Central memory CD8-positive, alpha-beta T cell (primary cell): ENCODE measurements at regions not wholly inside any gene's neighbourhood (a gene's known extent, or its start where the extent isn't known, plus 50 kb on each side); places are given as distances from the start of the nearest gene placed in this dataset.

Source experiments
- ATAC-seq: fragments of 150-1000 bp; cut with Tn5 transposase; replicated peaks from 2 replicates; pipeline ENCODE4 v1.10.0; 2022; ENCODE audit warnings: mild to moderate bottlenecking, moderate FRiP score, moderate number of reproducible peaks; ENCODE audit not compliant: poor library complexity, severe bottlenecking; ENCODE audit errors: extremely low read depth
- DNase-seq, 2 donors: peaks; one replicate each; pipeline ENCODE4 v3.0.0; 2021; ENCODE audit warnings: low spot score in 2 of 2
- H3K27ac Mint-ChIP-seq: one replicate; pipeline ENCODE4 v1.8.0; 2022; ENCODE audit warnings: low read depth, mild to moderate bottlenecking, moderate library complexity, mixed read lengths
- H3K27me3 Mint-ChIP-seq: one replicate; pipeline ENCODE4 v1.8.0; 2022; ENCODE audit warnings: mixed read lengths
- H3K36me3 Mint-ChIP-seq: one replicate; pipeline ENCODE4 v1.8.0; 2022; ENCODE audit warnings: mild to moderate bottlenecking, moderate library complexity, mixed read lengths; ENCODE audit not compliant: insufficient read depth
- H3K4me1 Mint-ChIP-seq: one replicate; pipeline ENCODE4 v1.8.0; 2022; ENCODE audit warnings: mixed read lengths
- H3K4me3 Mint-ChIP-seq: one replicate; pipeline ENCODE4 v1.8.0; 2022; ENCODE audit warnings: mild to moderate bottlenecking, moderate library complexity, mixed read lengths
- H3K9me3 Mint-ChIP-seq: one replicate; pipeline ENCODE4 v1.8.0; 2022; ENCODE audit warnings: mixed read lengths

DNA sequence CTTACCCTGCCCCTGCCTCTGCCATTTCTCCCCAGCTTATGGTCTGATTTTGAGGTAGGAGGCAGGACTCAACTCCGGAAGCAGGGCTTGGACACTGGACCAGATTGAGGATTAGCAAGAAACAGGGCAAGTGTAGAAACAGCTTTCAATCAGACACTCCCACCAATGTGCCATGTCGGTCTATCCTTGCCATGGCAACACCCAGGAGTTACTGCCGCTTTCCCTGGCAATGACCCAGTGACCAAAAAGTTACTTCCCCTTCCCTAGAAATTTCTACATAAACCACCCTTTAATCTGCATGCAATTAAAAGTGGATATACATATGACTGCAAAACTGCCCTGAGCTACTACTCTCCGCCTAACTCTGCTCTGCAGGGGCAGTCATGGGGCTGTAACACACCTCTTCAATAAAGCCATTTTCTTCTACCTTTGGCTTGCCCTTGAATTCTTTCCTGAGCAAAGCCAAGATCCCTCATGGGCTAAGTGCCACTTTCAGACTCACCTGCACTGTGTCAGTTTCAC is 156.7 kb downstream of the LPIN1 start:
- no peak overlapping the region for H3K4me3 Mint-ChIP-seq

GRCh38 chr2:11904029-11904428 is 157.6 kb downstream of the LPIN1 start:
- Mint-ChIP-seq H3K4me1 (no peaks in the 10 kb centered on the region), H3K36me3 (no peaks in the 10 kb centered on the region), H3K27me3 (no peaks in the 10 kb centered on the region), H3K27ac (no peak overlapping the region), H3K9me3 (no peaks in the 10 kb centered on the region), H3K4me3 (no peak overlapping the region)
- no peak for ATAC-seq
- DNase-seq, result no peak

More for the DNA sequence above, 156.7 kb downstream of the LPIN1 start:
- H3K9me3 Mint-ChIP-seq, result no peaks in the 10 kb centered on the region
- ATAC-seq (no peak), DNase-seq (no peak)
- H3K27me3 Mint-ChIP-seq, result no peaks in the 10 kb centered on the region
- H3K27ac Mint-ChIP-seq, result no peak overlapping the region
- H3K4me1 Mint-ChIP-seq, result no peaks in the 10 kb centered on the region
- no peaks in the 10 kb centered on the region for H3K36me3 Mint-ChIP-seq

DNA sequence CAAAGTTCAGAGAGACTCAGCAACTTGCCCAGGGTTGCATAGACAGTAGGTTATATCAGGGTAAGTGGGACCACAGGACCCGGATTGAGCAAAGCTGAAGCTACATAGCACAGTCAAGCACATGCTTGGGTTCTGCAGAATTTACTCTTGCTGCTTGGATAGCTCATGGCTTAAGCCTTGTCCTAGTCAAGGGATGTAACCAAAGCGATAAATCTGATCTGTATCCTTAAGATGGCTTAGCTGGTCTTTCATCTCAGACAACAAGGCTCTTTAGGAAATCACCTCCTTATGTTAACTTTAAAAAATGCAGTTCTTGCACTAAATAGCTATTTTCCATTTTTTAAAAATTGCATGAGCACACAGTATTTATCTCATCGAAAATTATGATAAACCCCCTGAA is 158.5 kb downstream of the LPIN1 start:
- Mint-ChIP-seq H3K4me1 (no peaks in the 10 kb centered on the region), H3K36me3 (no peaks in the 10 kb centered on the region), H3K9me3 (no peaks in the 10 kb centered on the region), H3K4me3 (no peak overlapping the region), H3K27ac (no peak overlapping the region), H3K27me3 (no peaks in the 10 kb centered on the region)
- no peak for DNase-seq
- no peak for ATAC-seq

GRCh38 chr2:11907190-11907589 is 160.8 kb downstream of the LPIN1 start:
- H3K27me3 Mint-ChIP-seq, result no peaks in the 10 kb centered on the region
- ATAC-seq (no peak), DNase-seq (no peak)
- no peaks in the 10 kb centered on the region for H3K9me3 Mint-ChIP-seq
- H3K27ac Mint-ChIP-seq, result no peak overlapping the region
- no peaks in the 10 kb centered on the region for H3K4me1 Mint-ChIP-seq
- H3K36me3 Mint-ChIP-seq, result no peaks in the 10 kb centered on the region
- H3K4me3 Mint-ChIP-seq, result no peak overlapping the region

DNA sequence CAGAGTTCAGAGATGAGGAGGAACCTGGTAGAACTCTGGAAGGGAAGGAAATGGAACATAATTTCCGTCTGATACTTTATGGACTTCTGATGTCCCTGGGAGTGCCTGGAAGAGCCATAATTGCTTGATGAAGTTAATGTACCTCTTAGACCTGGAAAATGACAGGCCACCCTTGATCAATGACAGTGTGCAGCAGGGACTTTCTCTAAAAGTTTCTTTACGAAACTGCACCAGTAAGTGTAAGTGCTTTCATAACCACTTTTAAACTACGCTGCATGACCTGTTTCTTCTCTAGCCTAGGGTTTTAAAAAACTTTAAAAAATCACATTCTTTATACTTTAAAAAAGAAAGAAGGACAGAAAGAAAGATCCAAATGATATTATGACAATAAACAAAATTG is 164.5 kb downstream of the LPIN1 start:
- DNase-seq, result no peak
- Mint-ChIP-seq H3K27ac (no peak overlapping the region), H3K4me1 (no peaks in the 10 kb centered on the region), H3K4me3 (no peak overlapping the region), H3K9me3 (no peaks in the 10 kb centered on the region), H3K27me3 (no peaks in the 10 kb centered on the region), H3K36me3 (no peaks in the 10 kb centered on the region)
- no peak for ATAC-seq

- DNase-seq (no peak), ATAC-seq (no peak)
- no peaks in the 10 kb centered on the region for H3K4me1 Mint-ChIP-seq
- H3K4me3 Mint-ChIP-seq, result no peak overlapping the region
- no peaks in the 10 kb centered on the region for H3K36me3 Mint-ChIP-seq
- no peaks in the 10 kb centered on the region for H3K9me3 Mint-ChIP-seq
- H3K27ac Mint-ChIP-seq, result no peak overlapping the region
- H3K27me3 Mint-ChIP-seq, result no peaks in the 10 kb centered on the region
These were observed 166.5 kb downstream of the LPIN1 start for GRCh38 chr2:11912980-11913379.

DNA sequence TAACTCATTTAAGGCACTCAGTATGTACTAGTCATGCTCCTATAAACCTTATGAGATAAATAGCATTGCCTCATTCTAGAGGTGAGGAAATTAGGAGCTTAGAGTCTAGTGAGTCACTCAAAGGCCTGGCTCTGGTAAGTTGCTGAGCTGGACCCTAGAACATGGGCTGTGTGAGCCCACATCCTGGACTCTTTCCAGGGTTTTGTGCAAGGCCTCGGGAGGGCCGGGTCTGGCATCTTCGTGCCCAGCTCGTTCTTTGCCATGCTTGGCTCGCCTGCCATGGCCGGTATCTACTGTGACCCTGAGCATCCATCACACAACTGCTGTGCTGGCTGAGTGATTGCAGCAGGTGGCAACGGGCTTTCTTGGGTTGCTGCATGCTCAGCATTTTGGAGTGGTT is 168.0 kb downstream of the LPIN1 start:
- ATAC-seq (no peak), DNase-seq (no peak)
- Mint-ChIP-seq H3K4me1 (no peaks in the 10 kb centered on the region), H3K27me3 (no peaks in the 10 kb centered on the region), H3K36me3 (no peaks in the 10 kb centered on the region), H3K27ac (no peak overlapping the region), H3K9me3 (no peaks in the 10 kb centered on the region), H3K4me3 (no peak overlapping the region)

DNA sequence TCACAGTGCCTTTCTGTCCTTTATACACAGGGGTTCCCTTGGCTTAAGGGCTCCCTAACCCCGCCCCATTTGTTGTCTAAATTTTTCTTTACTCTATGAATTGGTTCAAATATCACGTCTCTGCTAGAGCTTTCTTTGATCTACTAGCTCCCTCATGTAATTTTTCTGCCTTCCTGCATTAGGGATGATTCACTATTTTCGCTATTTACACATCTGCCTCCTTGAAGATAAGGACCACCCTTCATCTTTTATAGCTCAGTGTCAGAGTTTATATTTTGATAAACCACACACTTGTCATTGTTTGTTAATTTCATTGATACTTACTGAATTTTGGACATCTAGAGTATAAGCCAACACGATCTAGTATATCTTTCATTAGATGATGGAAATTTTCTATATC is 169.2 kb downstream of the LPIN1 start:
- no peak overlapping the region for H3K27ac Mint-ChIP-seq

DNA sequence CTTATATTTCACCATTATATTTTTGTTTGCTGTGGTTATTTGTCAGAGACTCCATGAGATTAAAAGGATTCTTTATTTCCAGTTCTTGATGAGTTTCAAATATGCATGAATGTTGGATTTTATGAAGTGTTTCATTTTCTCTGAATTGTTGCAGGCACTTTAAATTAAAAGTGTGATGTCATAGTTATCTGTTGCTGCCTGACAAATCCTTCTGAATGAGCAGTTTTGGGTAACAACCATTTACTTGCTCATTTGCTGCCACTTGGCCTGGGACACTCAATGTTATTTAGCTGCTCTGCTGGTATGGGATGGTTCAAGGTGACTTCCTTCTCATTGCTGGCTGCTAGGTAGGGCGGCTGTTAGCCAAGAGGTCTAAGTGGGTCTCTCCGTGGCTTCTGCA is 173.5 kb downstream of the LPIN1 start:
- H3K4me3 Mint-ChIP-seq, result no peak overlapping the region
- no peak overlapping the region for H3K27ac Mint-ChIP-seq
- DNase-seq (no peak), ATAC-seq (no peak)
- H3K36me3 Mint-ChIP-seq, result no peaks in the 10 kb centered on the region
- no peaks in the 10 kb centered on the region for H3K4me1 Mint-ChIP-seq
- H3K27me3 Mint-ChIP-seq, result peaks cover 11% of the 10 kb centered on the region
- H3K9me3 Mint-ChIP-seq, result no peaks in the 10 kb centered on the region

More for the DNA sequence above, 169.2 kb downstream of the LPIN1 start:
- ATAC-seq, result no peak
- no peak for DNase-seq
- H3K36me3 Mint-ChIP-seq, result no peaks in the 10 kb centered on the region
- no peaks in the 10 kb centered on the region for H3K9me3 Mint-ChIP-seq
- no peaks in the 10 kb centered on the region for H3K4me1 Mint-ChIP-seq
- no peak overlapping the region for H3K4me3 Mint-ChIP-seq
- H3K27me3 Mint-ChIP-seq, result no peaks in the 10 kb centered on the region

- Mint-ChIP-seq H3K27ac (no peak overlapping the region), H3K27me3 (peaks cover 11% of the 10 kb centered on the region), H3K4me1 (no peaks in the 10 kb centered on the region), H3K4me3 (no peak overlapping the region), H3K9me3 (no peaks in the 10 kb centered on the region), H3K36me3 (no peaks in the 10 kb centered on the region)
- DNase-seq, result no peak
- ATAC-seq, result no peak
These were observed 174.7 kb downstream of the LPIN1 start for GRCh38 chr2:11920993-11921583.

DNA sequence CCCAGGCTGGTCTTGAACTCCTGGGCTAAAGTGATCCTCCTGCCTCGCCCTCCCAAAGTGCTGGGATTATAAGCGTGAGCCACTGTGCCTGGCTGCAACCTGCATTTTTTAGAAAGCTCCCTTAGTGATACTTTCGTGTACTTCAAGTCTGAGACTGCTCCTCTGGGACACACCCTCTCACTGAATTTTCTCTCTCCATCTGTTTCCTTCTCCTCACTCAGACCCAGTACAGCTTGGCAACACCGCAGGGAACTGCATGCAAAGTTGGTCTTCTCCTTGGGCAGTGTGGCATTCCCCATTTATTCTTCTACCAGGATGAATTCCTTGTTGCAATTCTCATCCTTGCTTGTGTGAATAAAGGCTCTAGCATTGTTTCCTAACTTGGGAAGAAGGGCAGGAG is 175.9 kb downstream of the LPIN1 start:
- Mint-ChIP-seq H3K4me1 (no peaks in the 10 kb centered on the region), H3K9me3 (no peaks in the 10 kb centered on the region), H3K36me3 (no peaks in the 10 kb centered on the region), H3K27me3 (peaks cover 14% of the 10 kb centered on the region), H3K27ac (no peak overlapping the region), H3K4me3 (no peak overlapping the region)
- DNase-seq (no peak), ATAC-seq (no peak)

- no peak for DNase-seq
- Mint-ChIP-seq H3K9me3 (no peaks in the 10 kb centered on the region), H3K36me3 (no peaks in the 10 kb centered on the region), H3K4me1 (no peaks in the 10 kb centered on the region), H3K27me3 (peaks cover 22% of the 10 kb centered on the region), H3K4me3 (no peak overlapping the region), H3K27ac (no peak overlapping the region)
- ATAC-seq, result no peak
These were observed 177.5 kb downstream of the LPIN1 start for GRCh38 chr2:11923935-11924334.

DNA sequence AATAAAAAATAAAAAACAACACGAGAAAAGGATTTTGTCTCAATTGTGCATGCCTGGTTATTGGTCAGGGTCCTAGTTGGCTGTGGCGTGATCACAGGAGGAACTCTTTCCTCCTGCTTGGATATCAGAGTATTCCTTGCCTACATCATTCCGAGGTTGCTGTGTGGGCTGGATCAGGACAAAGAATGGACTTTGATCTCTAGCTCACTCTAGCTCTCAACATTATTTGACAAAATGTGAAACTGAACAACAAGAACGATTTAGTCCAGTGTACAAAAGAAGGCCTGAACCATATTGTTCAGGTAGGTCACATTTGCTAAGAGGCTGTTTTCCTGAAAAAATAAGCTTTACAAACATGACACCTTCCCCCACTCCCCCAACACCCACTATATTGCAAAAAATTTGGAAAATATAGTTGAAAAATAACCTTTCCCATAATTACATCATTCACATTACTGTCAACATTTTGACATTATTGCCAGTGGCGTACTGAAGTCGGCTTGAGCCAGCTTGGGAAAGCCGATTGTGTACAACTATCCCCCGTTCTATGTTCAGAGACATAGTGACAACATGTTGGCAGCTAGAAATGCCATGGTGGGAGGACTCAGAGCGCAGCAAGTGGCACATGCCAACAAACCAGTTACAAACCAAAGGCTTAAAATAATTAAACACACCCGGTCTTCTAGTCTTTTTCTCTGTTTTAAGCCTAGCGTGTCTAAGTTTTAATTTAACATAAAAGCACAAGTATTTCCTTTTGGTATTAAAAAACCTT is 179.0 kb downstream of the LPIN1 start:
- no peaks in the 10 kb centered on the region for H3K4me1 Mint-ChIP-seq
- H3K27me3 Mint-ChIP-seq, result peaks cover 22% of the 10 kb centered on the region
- no peaks in the 10 kb centered on the region for H3K36me3 Mint-ChIP-seq
- H3K27ac Mint-ChIP-seq, result no peak overlapping the region
- ATAC-seq (no peak), DNase-seq (no peak)
- no peaks in the 10 kb centered on the region for H3K9me3 Mint-ChIP-seq
- H3K4me3 Mint-ChIP-seq, result no peak overlapping the region
